RCC 7860 (cell line): ENCODE measurements at regions not wholly inside any gene's neighbourhood (a gene's known extent, or its start where the extent isn't known, plus 50 kb on each side); places are given as distances from the start of the nearest gene placed in this dataset.

ENCODE experiments used
- DNase-seq: peaks from one replicate; pipeline ENCODE4 v3.0.0-alpha.2; 2015; ENCODE audit warnings: low spot score
- FAIRE-seq: peaks from 2 replicates; lab custom pipeline; 2012; peaks lifted over from hg19 to GRCh38; lab: Jason Lieb, UNC

DNA sequence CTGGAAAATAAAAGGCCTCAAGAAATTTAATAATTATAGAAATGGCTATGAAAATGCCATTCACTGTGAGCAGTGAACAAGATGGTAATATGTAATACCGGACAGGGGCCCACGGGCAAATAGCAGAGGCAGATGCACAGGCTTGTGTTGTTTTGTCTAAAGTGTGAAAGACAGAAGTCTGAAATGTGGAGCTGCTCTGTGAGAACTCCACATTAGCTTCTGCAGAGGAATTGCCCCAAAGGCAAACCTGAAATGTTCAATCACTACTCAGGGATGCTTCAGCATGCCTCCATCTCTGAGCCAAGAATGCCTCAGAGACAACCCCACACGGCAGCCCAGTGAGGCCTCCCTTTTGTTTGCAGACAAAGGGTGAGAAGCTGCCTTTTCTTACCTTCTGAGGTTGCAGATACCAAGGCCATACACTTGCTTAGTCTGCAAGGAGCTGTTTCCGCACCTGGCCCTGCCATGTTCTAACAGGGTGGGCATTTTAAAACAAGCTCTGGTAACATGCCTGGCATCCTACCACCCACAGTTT is 124.3 kb upstream of the CXCL14 start:
- FAIRE-seq: no peak

GRCh38 chr5:135702191-135702590 is 123.4 kb upstream of the CXCL14 start:
- no peak for FAIRE-seq
- no peak for DNase-seq

More for the DNA sequence above, 124.3 kb upstream of the CXCL14 start:
- no peak for DNase-seq

DNA sequence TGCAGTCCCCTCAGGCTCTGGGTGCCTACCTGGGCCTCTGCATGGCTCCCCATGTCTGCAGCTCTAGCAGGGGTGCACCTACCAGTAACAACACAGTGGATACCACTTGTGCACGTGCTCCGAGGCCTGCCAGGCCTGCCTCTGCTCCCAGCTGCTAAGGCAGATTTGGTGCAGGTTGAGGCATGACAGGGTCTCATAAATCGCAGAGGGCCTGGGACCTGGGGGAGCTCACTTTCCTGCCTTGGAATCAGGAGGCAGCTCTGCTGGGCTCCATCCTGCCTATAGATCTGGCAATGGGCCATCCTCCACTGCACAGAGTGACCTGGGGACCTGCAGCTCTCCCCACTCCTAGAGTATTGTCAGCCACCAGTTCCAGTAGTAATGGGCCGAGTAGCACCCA is 121.9 kb upstream of the CXCL14 start:
- no peak for FAIRE-seq

DNA sequence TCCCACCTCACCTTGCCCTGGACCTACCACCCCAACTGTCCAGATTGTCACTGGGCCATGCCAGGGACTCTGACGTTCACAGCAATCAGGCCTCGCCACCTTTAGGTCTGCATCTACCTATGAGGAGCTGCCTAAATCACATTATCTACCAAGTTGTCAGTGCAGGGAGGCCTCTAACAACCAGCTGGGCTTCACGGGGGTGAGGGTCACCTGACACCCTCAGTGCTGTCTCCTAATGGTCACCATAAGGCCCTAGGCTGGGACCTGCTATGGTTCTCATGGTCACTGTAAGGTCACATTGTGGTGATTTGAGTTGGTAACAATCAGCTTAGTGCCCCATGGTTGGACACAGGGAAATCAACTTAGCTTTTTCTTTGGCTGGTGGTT is 119.2 kb upstream of the CXCL14 start:
- DNase-seq (no peak), FAIRE-seq (no peak)

More for the DNA sequence above, 121.9 kb upstream of the CXCL14 start:
- no peak for DNase-seq

GRCh38 chr5:135697251-135697958 is 118.6 kb upstream of the CXCL14 start:
- DNase-seq (no peak), FAIRE-seq (no peak)

DNA sequence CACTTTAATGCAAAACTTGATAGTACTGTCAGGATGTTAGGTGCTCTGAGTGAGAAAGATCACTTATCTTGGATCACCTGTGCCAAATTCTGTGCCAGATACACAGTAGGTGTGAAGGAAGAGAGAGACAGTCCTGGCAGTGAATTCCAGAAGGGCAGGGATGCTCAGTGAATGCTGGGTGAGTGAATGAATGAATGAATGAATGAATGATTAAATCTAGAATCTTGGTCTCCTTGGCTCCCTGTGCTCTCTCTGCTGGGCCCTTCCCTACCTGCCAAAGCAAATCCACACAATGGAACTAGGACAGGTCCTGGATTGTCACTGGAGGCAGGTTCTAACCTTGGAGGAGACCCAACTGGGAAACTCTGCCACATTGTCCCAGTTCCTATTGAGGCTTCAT is 117.5 kb upstream of the CXCL14 start:
- FAIRE-seq (no peak), DNase-seq (no peak)

DNA sequence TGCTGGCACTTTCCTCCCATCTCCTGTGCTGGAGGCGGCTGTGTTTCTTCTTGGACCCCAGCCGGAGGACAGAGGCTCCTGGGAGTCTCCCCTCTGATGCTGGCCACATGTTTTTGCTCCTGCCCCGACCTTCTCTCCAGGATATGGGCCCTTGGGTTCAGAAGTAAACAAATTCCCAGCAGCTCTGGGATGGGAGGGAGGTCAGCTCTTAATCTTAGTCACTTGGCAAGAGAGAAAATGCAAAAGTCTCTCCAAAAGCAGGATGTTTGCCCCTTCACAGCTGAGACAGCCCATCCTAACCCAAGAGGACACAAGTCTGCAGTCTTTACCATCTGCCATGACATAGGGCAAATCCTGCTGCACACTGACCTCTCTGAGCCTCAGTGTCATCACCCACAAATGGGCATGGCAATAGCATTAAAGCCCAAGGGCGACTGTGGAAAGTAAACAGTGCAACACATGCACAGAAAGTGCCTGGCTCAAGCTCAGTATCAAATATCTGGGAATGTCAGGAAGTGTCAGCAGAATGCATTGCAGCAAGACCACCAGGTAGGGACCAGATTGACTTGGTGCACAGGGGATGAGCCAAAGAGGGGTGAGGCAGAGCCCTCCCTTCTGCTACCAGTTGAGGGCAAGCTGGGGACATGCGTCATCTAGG is 117.0 kb upstream of the CXCL14 start:
- FAIRE-seq: no peak
- DNase-seq: no peak

DNA sequence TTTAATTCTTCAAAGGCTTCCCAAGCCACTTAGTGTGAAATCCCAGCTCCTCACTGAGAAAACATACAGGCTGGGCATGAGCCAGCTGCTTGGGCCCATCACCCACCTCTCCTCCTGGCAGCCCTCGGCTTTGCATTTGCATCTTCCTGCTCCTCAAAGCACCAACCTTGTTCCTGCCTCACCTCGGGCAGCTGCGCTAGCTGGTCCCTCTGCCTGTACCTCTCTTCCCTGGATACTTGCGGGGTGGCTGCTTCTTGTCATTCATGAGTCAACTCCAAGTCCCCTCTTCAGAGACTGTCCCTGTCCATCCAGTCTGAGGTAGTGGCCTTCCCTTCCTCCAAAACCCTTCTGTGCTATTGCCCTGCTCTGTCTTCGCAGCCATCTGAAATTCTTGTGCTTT is 116.1 kb upstream of the CXCL14 start:
- FAIRE-seq (no peak), DNase-seq (no peak)

- DNase-seq (no peak), FAIRE-seq (no peak)
Measured at GRCh38 chr5:135694012-135694411, 115.2 kb upstream of the CXCL14 start.

- DNase-seq: no peak
- FAIRE-seq: no peak
Measured at GRCh38 chr5:135693371-135693955, 114.7 kb upstream of the CXCL14 start.

- FAIRE-seq: no peak
- DNase-seq: no peak
Measured at GRCh38 chr5:135691044-135691443, 112.3 kb upstream of the CXCL14 start.

- no peak for DNase-seq
Measured at GRCh38 chr5:135690466-135690865, 111.7 kb upstream of the CXCL14 start.

GRCh38 chr5:135689506-135689905 is 110.7 kb upstream of the CXCL14 start:
- FAIRE-seq: no peak

More at GRCh38 chr5:135690466-135690865, 111.7 kb upstream of the CXCL14 start:
- FAIRE-seq: no peak

DNA sequence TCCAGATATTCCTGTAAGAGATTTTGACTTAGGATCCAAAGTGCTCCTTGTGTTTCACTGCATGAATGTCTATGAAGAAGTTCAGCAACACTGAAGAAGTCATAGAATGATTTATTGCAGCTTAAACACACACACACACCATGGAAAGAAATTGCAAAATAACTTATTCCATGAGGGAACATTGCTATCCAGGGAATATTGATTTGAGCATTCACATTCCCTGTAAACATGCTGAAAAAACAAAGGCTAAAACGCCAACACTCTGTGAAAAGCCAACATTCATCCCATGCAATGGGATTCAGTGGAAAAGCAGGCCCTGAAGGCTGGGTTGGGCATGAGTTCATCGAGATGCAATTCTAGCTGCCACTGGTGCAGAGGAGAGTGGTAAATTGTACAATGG is 109.6 kb upstream of the CXCL14 start:
- FAIRE-seq: no peak
- DNase-seq: no peak

More at GRCh38 chr5:135689506-135689905, 110.7 kb upstream of the CXCL14 start:
- DNase-seq: no peak

DNA sequence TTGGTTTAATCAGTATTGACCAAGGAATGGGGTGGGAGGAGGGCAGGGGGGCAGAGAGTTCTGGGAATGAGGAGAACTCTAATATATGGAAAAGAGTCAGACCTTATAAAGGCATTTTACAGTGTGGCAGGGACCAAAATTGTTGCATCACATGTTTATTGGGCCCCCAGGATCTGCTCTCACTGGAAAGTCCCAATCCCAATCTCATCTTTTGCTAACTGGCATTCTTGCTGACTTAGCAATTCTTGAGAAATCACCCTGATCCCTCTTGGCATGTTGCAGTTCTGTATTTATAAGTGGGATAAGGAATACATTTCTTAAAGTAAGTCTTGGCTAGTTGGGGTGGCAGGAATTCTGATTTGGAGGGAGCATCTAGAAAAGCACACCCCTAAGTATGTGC is 104.4 kb upstream of the CXCL14 start:
- DNase-seq: no peak
- FAIRE-seq: no peak

DNA sequence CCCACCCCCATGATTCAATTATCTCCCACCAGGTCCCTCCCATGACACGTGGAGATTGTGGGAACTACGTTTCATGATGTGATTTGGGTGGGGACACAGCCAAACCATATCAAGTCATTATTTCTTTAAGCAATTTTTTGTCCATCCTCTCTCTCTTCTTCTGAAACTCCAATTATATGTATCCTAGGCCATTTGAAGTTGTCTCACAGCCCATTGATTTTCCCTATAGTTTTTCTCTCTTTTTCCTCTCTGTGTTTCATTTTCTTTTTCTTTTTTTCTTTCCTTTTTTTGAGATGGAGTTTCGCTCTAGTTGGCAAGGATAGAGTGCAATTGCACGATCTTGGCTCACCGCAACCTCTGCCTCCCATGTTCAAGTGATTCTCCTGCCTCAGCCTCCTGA is 101.9 kb upstream of the CXCL14 start:
- FAIRE-seq: no peak
- DNase-seq: no peak

- no peak for FAIRE-seq
- no peak for DNase-seq
Measured at GRCh38 chr5:135678640-135679268, 100.0 kb upstream of the CXCL14 start.

DNA sequence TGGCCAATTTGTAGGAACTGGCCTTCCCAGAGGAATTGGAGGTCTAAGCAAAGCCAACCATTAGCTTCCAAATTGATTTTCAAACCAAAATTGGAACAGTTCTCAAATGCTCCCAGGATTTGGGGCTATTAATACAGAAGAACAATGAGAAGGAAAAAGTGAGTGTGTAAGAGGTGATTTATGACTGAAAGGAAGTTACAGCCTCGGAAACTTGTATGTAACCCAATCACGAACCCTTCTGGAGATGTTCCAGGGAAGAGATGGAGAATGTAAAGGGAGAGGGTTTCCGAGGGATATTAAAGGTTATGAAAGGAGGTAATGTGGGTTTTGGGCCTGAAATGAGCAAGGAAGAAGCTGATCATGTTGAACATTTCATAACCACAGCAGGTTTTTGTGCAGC is 93.2 kb upstream of the CXCL14 start:
- DNase-seq: no peak
- no peak for FAIRE-seq

DNA sequence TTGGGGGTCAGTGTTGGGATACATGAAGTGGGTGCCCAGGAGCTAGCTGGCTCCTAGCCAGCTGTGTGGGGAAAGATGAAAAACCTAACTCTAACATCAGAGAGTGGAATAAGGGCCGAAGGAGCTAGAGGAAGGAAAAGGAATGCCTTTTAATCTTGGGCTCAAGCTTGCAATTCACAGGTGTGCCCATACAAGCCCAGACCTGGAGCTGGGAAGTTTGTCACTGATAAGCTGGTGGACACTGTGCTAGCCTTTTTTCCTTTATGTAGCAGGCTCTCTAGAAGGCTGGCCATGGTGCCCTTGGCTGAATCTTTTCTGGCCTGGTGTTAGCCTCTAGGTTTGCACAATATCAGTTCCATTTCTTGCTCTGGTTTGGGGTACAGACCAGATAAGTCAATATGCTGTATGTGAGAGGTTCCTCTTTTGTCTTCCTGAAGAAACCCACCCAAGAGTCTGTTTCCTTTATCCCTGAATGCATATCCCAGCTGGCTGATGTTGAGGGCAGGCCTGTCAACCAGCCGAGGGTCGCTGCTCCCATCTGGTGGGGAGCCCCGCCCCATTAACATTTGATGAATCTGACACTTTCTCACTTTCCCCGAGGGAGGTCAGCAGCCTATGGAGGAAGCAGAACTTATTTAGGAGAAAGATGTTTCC is 92.4 kb upstream of the CXCL14 start:
- FAIRE-seq: no peak
- no peak for DNase-seq

DNA sequence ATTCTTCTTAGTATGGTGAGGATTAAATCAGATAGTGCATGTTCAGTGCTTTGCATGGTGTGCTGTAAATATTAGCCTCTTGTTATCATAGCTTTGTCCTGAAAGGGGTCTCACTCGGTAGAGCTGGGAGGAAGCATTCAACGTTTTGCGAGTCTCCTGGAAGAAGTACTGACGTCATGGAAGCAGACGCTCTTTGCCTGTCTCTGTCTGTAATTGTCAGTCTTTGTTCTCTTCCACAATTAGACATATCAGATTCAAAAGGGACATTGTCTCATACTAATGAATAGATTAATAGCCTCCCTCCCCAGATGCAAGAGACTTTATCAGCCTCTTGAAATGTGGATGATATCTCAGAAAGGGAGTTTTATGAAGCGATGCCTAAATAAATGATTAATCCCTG is 91.8 kb upstream of the CXCL14 start:
- FAIRE-seq (no peak), DNase-seq (no peak)

GRCh38 chr5:135669416-135669815 is 90.6 kb upstream of the CXCL14 start:
- DNase-seq (no peak), FAIRE-seq (no peak)
